ENCODE measurements at regions not wholly inside any gene's neighbourhood (a gene's known extent, or its start where the extent isn't known, plus 50 kb on each side); places are given as distances from the start of the nearest gene placed in this dataset.
A peak's percentile ranks its signal among the peaks of the same experiment; 100 is the strongest.
"Not testable (repeated sequence)": the region's sequence is repeated elsewhere in the genome, so short reads cannot be mapped to it uniquely, and the experiment has no call there.

- no peak for DNase-seq (ENCODE audit: low read depth)
- no peak for TF ChIP-seq CTCF (conservative IDR thresholded peaks at IDR 0.05; ENCODE audit: control insufficient read depth, insufficient read depth, low read depth, low read length)
- H3K4me3 ChIP-seq (ENCODE audit: control insufficient read depth, low read depth, low read length): no peak overlapping the region
Measured at GRCh38 chr2:228782281-228782680, 488.8 kb downstream of the PID1 start.

- H3K4me3 ChIP-seq (ENCODE audit: control insufficient read depth, low read depth, low read length): no peak overlapping the region
- peak; percentile 8 for DNase-seq (ENCODE audit: low read depth)
- TF ChIP-seq CTCF (conservative IDR thresholded peaks at IDR 0.05; ENCODE audit: control insufficient read depth, insufficient read depth, low read depth, low read length): no peak
Measured at GRCh38 chr2:228777855-228778355, 493.2 kb downstream of the PID1 start.

GRCh38 chr2:228774548-228774947, 496.5 kb downstream of the PID1 start:
- no peak overlapping the region for H3K4me3 ChIP-seq (ENCODE audit: control insufficient read depth, low read depth, low read length)
- TF ChIP-seq CTCF (conservative IDR thresholded peaks at IDR 0.05; ENCODE audit: control insufficient read depth, insufficient read depth, low read depth, low read length): no peak
- DNase-seq (ENCODE audit: low read depth): no peak

- DNase-seq (ENCODE audit: low read depth): peak; percentile 55
- TF ChIP-seq CTCF (conservative IDR thresholded peaks at IDR 0.05; ENCODE audit: control insufficient read depth, insufficient read depth, low read depth, low read length): no peak
- no peak overlapping the region for H3K4me3 ChIP-seq (ENCODE audit: control insufficient read depth, low read depth, low read length)
Measured at GRCh38 chr2:228771774-228772173, 499.3 kb downstream of the PID1 start.

GRCh38 chr2:228771315-228771714, 499.8 kb downstream of the PID1 start:
- no peak overlapping the region for H3K4me3 ChIP-seq (ENCODE audit: control insufficient read depth, low read depth, low read length)
- DNase-seq (ENCODE audit: low read depth): no peak
- no peak for TF ChIP-seq CTCF (conservative IDR thresholded peaks at IDR 0.05; ENCODE audit: control insufficient read depth, insufficient read depth, low read depth, low read length)

- no peak for TF ChIP-seq CTCF (conservative IDR thresholded peaks at IDR 0.05; ENCODE audit: control insufficient read depth, insufficient read depth, low read depth, low read length)
- DNase-seq (ENCODE audit: low read depth): peak; percentile 94
- H3K4me3 ChIP-seq (ENCODE audit: control insufficient read depth, low read depth, low read length): no peak overlapping the region
Measured at GRCh38 chr2:228768818-228769217, 502.3 kb downstream of the PID1 start.

- H3K4me3 ChIP-seq (ENCODE audit: control insufficient read depth, low read depth, low read length): not testable (repeated sequence)
- DNase-seq (ENCODE audit: low read depth): peak; percentile 35
Measured at GRCh38 chr2:228768141-228768540, 502.9 kb downstream of the PID1 start.
